ENCODE measurements at regions not wholly inside any gene's neighbourhood (a gene's known extent, or its start where the extent isn't known, plus 50 kb on each side); places are given as distances from the start of the nearest gene placed in this dataset.
"Not testable (repeated sequence)": the region's sequence is repeated elsewhere in the genome, so short reads cannot be mapped to it uniquely, and the experiment has no call there.

- no peak for DNase-seq
Observed at GRCh38 chr17:71183066-71183660, 937.7 kb upstream of the SOX9 start.

- no peak for DNase-seq
Observed at GRCh38 chr17:71184716-71185115, 936.1 kb upstream of the SOX9 start.

GRCh38 chr17:71187145-71187878 is 933.5 kb upstream of the SOX9 start:
- no peak for DNase-seq

- DNase-seq: no peak
Observed at GRCh38 chr17:71188811-71189492, 931.9 kb upstream of the SOX9 start.

- no peak for DNase-seq
Observed at GRCh38 chr17:71189493-71189831, 931.4 kb upstream of the SOX9 start.

- no peak for DNase-seq
Observed at GRCh38 chr17:71192039-71192555, 928.7 kb upstream of the SOX9 start.

- no peak for DNase-seq
Observed at GRCh38 chr17:71192848-71193247, 928.0 kb upstream of the SOX9 start.

- no peak for DNase-seq
Observed at GRCh38 chr17:71200597-71200996, 920.2 kb upstream of the SOX9 start.

- DNase-seq: no peak
Observed at GRCh38 chr17:71201639-71202038, 919.2 kb upstream of the SOX9 start.

GRCh38 chr17:71202449-71202848 is 918.4 kb upstream of the SOX9 start:
- no peak for DNase-seq

- DNase-seq: no peak
Observed at GRCh38 chr17:71203953-71204352, 916.9 kb upstream of the SOX9 start.

- DNase-seq: not testable (repeated sequence)
Observed at GRCh38 chr17:71205951-71206350, 914.9 kb upstream of the SOX9 start.

- no peak for DNase-seq
Observed at GRCh38 chr17:71208111-71208704, 912.6 kb upstream of the SOX9 start.

GRCh38 chr17:71213936-71214335 is 906.9 kb upstream of the SOX9 start:
- DNase-seq: no peak

- DNase-seq: no peak
Observed at GRCh38 chr17:71217769-71218168, 903.1 kb upstream of the SOX9 start.

GRCh38 chr17:71224824-71225575 is 895.8 kb upstream of the SOX9 start:
- no peak for DNase-seq

- no peak for DNase-seq
Observed at GRCh38 chr17:71227841-71228240, 893.0 kb upstream of the SOX9 start.

GRCh38 chr17:71229070-71229469 is 891.8 kb upstream of the SOX9 start:
- DNase-seq: no peak

GRCh38 chr17:71232801-71233559 is 887.8 kb upstream of the SOX9 start:
- no peak for DNase-seq

GRCh38 chr17:71234349-71234748 is 886.5 kb upstream of the SOX9 start:
- DNase-seq: no peak

- DNase-seq: no peak
Observed at GRCh38 chr17:71237903-71238538, 882.8 kb upstream of the SOX9 start.

Data from stimulated activated CD8-positive, alpha-beta memory T cell treated with anti-CD3 and anti-CD28 coated beads, Interleukin-4, amount 100 ng/mL, for 48 hours (primary cell).